ENCODE measurements at regions not wholly inside any gene's neighbourhood (a gene's known extent, or its start where the extent isn't known, plus 50 kb on each side); places are given as distances from the start of the nearest gene placed in this dataset.

DNA sequence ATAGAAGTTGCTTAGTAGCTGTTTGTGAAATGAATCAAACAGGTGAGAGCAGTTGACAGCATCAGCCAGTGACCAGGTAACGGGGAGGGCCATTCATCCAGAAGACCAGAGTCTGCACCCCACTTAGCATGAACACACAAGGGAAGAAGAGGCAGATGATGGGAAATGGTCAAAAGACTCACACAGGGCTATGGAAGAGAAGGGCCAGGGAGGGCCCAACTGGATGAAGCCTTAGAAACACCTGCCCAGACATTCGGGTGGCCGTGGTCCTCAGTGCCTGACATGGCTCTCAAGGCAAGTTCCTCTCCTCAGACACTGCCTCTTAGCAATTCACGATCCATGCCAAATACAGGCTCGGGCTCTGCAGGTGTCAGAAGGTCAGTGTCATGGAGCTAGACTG lies 354.1 kb downstream of the TCERG1L start:
- TF ChIP-seq, protein P1, sequence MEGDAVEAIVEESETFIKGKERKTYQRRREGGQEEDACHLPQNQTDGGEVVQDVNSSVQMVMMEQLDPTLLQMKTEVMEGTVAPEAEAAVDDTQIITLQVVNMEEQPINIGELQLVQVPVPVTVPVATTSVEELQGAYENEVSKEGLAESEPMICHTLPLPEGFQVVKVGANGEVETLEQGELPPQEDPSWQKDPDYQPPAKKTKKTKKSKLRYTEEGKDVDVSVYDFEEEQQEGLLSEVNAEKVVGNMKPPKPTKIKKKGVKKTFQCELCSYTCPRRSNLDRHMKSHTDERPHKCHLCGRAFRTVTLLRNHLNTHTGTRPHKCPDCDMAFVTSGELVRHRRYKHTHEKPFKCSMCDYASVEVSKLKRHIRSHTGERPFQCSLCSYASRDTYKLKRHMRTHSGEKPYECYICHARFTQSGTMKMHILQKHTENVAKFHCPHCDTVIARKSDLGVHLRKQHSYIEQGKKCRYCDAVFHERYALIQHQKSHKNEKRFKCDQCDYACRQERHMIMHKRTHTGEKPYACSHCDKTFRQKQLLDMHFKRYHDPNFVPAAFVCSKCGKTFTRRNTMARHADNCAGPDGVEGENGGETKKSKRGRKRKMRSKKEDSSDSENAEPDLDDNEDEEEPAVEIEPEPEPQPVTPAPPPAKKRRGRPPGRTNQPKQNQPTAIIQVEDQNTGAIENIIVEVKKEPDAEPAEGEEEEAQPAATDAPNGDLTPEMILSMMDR (IDR thresholded peaks at IDR 0.05), result no peak
- no peak for TF ChIP-seq POLR2AphosphoS5 (IDR thresholded peaks at IDR 0.05)
